NCI-H187 (cell line): ENCODE measurements at regions not wholly inside any gene's neighbourhood (a gene's known extent, or its start where the extent isn't known, plus 50 kb on each side); places are given as distances from the start of the nearest gene placed in this dataset.

ENCODE experiments used
- DNase-seq, 2 experiments: peaks; one replicate each; lab custom pipeline; 2025; lab: John Stamatoyannopoulos, UW

DNA sequence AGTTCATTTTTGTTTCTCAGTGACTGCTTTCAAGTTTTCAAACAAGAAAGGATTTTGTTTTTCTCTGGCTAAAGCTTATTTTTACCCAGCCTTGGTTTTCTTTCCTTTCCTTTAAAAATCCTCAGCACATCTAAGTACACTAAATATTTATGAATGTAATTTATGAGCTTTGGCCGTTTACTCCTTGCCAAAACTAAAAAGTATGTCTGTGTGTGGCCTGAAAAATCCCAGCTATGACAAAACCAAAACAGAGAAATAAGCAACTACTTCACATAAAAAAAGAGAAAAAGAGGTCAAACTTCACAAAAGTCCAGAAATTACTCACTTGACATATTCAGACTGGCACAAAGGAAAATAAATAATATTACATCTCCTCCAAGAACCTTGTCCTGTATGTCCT lies 365.1 kb upstream of the NFE2L3 start:
- no peak for DNase-seq

DNA sequence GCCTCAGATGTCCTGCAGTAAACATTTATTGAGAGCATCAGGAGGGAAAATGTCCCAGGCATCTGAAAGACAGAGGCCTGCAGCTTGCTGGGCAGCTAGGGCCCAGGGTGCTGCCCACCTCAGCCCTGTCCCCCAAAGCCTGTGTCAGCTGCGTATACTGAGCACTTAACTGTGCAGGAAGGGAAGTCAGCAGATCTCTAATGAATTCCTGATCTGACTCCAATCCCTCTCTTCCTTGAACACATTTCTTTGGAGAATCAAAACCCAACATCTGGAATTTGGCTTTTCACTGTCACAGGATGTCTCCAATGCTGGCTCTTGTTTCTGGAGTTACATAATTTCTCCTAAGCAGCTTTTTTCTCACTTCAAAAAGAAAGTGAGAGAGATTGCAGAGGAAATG lies 364.7 kb upstream of the NFE2L3 start:
- no peak for DNase-seq

- no peak for DNase-seq
Measured at GRCh38 chr7:25788371-25788770, 363.6 kb upstream of the NFE2L3 start.

- DNase-seq, result no peak
Measured at GRCh38 chr7:25788961-25789620, 362.9 kb upstream of the NFE2L3 start.

GRCh38 chr7:25789701-25790640 lies 362.0 kb upstream of the NFE2L3 start:
- DNase-seq, result no peak

DNA sequence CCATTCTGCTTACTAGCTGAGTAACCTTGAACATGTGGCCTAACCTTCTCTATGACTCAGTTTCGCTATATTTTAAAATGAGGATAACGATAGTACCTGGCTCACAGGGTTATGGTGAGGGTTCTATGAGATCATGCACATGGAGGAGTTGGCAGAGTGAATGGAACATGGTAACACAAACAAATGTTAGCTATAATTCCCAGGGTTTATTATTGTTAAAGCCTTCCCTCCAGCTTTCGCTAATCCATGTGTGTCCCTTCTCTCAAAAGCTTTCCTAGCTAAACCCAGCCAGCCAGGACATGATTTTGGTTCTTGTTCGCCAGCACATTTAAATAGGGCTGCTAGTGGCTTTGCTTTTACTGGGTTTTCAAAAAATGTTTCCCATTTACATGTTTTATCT lies 361.0 kb upstream of the NFE2L3 start:
- no peak for DNase-seq

GRCh38 chr7:25792586-25792985 lies 359.4 kb upstream of the NFE2L3 start:
- no peak for DNase-seq

- no peak for DNase-seq
Measured at GRCh38 chr7:25795824-25796235, 356.2 kb upstream of the NFE2L3 start.

GRCh38 chr7:25798344-25798743 lies 353.7 kb upstream of the NFE2L3 start:
- DNase-seq, result no peak

GRCh38 chr7:25801214-25801613 lies 350.8 kb upstream of the NFE2L3 start:
- DNase-seq, result no peak

- DNase-seq, result no peak
Measured at GRCh38 chr7:25802057-25802456, 349.9 kb upstream of the NFE2L3 start.

- DNase-seq, result no peak
Measured at GRCh38 chr7:25802473-25802872, 349.5 kb upstream of the NFE2L3 start.

- DNase-seq, result no peak
Measured at GRCh38 chr7:25803117-25803887, 348.7 kb upstream of the NFE2L3 start.

GRCh38 chr7:25804154-25804553 lies 347.8 kb upstream of the NFE2L3 start:
- no peak for DNase-seq

DNA sequence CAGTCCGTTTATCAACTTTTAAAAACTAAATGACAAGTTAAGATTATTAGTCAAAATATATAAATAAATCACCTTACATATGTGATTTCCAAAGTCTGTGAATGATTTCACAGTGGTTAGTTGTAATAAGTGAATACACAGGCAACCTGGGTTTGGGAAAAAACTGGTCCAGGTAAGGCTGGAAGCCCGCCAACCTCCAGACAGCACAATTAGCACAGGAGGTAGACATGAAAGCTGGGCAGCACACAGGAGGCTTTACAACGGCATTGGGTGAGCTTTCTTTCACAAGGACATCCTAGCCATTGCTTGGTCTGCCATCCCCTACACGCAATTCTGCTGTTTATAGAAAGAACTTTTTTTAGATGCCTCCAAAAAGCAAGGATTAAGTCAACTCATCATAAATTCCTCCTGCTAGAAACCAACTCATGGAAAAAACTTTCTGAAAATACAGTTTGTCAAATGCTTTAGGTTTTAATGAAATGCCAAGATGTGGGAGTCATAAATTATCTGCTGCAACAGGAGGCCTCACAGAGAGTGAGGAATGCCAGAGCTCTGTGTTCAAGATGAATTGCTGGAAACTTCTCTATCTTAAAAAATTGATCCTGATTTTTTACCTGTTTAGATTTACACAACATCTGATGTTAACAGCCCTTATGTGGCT lies 346.8 kb upstream of the NFE2L3 start:
- no peak for DNase-seq

GRCh38 chr7:25807086-25807611 lies 344.8 kb upstream of the NFE2L3 start:
- no peak for DNase-seq

- no peak for DNase-seq
Measured at GRCh38 chr7:25809441-25809840, 342.6 kb upstream of the NFE2L3 start.

- DNase-seq, result no peak
Measured at GRCh38 chr7:25812086-25812850, 339.7 kb upstream of the NFE2L3 start.

- no peak for DNase-seq
Measured at GRCh38 chr7:25813381-25813780, 338.6 kb upstream of the NFE2L3 start.

DNA sequence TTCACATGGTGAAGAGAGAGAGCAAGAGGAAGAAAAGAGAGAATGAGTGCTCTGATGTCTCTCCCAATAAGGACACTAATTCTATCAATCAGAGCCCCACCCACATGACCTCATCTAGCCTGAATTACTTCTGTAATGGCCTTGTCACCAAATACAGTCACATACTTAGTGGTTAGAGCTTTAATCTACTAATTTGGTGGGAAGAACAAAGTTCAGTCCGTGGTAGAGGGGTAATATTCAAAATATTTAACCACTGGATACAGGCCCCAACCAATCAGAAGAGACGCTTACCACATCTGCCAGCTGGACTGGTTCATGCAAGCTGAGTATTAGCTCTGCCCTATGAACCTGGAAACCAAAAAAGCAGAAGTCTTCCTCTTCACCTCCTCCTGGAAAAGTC lies 336.3 kb upstream of the NFE2L3 start:
- no peak for DNase-seq

DNA sequence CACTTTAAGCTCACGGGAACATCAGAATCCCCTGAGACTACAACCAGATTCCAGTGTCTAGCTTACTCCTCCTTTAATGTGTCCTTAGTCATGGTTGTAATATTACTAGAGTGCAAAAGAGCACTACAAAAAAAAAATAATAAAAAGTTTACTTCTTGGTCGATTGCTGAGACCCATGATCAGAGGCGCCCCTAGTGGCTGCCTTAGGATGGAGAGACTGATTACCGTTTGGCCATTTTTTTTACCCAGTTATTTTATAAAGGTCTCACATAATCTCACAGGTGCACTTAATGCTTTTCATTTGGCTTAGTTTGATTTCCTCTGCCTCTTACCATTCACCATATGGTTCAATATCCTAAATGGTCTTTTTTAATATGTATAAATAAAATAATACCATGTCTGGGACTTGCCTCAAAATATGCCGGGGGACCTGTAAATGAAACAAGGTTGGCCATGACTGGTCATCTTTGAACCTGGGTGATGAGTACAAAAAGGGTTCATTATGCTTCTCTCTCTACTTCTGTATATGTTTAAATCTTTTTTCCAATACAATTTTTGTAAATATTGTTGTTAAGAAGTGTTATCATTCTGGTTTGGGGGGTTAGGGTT lies 331.5 kb upstream of the NFE2L3 start:
- peak in 1 of 2 experiments; percentile 18 for DNase-seq
